Fibroblast of villous mesenchyme (primary cell): ENCODE measurements at regions not wholly inside any gene's neighbourhood (a gene's known extent, or its start where the extent isn't known, plus 50 kb on each side); places are given as distances from the start of the nearest gene placed in this dataset.

Source experiments
- DNase-seq: peaks from one replicate; pipeline ENCODE4 v3.0.0-alpha.2; 2010; ENCODE audit warnings: low read depth
- H3K4me3 ChIP-seq: 2 replicates; pipeline ENCODE4 v1.5.1; 2011; ENCODE audit warnings: low read depth, mild to moderate bottlenecking, low read length
- TF ChIP-seq, protein P1 (sequence below): IDR thresholded peaks from 2 replicates; pipeline ENCODE4 v1.5.1; 2012; ENCODE audit warnings: low read depth, mild to moderate bottlenecking, low read length; ENCODE audit not compliant: insufficient read depth

DNA sequence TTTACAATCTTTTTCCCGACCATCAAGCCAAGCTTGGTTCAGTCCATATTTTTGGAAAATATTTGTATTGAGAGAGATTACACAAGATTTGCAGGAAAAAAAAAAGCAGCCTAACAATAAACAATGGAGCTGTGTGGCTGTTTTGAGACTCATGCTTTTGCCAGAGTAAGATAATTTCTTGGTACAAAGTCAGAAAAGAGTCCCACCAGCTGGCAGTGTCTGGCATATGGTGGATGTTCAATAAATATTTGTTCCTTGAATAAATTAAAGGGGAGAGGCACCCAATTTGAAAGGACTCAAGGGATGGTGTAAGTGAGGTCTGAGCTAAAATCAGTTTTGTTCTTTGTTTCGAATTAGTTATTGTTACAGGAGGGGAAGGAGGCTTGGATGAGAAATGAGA is 78.1 kb upstream of the RPH3A start:
- TF ChIP-seq, protein P1, sequence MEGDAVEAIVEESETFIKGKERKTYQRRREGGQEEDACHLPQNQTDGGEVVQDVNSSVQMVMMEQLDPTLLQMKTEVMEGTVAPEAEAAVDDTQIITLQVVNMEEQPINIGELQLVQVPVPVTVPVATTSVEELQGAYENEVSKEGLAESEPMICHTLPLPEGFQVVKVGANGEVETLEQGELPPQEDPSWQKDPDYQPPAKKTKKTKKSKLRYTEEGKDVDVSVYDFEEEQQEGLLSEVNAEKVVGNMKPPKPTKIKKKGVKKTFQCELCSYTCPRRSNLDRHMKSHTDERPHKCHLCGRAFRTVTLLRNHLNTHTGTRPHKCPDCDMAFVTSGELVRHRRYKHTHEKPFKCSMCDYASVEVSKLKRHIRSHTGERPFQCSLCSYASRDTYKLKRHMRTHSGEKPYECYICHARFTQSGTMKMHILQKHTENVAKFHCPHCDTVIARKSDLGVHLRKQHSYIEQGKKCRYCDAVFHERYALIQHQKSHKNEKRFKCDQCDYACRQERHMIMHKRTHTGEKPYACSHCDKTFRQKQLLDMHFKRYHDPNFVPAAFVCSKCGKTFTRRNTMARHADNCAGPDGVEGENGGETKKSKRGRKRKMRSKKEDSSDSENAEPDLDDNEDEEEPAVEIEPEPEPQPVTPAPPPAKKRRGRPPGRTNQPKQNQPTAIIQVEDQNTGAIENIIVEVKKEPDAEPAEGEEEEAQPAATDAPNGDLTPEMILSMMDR = no peak
- DNase-seq = no peak
- H3K4me3 ChIP-seq = no peak overlapping the region

DNA sequence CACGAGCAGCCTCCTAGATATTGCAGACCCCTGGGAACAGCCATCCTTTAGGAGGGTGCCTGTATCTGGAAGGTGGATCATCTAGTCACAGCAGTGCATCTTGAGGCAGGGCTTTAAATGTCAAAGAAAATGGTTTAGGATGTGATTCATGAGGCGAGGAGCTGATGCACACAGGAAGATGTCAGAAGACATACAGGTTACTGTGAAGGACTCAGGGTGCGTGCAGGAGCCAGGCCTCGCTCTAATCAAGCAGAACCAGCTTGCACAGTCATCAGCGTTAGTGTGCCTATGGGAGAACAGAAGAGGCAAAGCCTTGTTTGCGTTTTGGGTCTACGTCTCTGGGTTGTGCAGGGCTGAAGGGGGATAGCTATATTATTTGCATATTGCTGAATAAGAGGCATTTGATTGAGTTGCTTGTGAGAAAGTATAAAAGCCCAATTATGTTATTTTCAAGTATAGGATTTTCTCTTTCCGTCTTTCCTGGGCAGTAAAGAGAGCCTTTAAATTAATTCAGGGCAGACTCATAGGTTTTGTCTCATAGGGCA is 77.3 kb upstream of the RPH3A start:
- no peak for DNase-seq
- TF ChIP-seq, protein P1 = no peak

DNA sequence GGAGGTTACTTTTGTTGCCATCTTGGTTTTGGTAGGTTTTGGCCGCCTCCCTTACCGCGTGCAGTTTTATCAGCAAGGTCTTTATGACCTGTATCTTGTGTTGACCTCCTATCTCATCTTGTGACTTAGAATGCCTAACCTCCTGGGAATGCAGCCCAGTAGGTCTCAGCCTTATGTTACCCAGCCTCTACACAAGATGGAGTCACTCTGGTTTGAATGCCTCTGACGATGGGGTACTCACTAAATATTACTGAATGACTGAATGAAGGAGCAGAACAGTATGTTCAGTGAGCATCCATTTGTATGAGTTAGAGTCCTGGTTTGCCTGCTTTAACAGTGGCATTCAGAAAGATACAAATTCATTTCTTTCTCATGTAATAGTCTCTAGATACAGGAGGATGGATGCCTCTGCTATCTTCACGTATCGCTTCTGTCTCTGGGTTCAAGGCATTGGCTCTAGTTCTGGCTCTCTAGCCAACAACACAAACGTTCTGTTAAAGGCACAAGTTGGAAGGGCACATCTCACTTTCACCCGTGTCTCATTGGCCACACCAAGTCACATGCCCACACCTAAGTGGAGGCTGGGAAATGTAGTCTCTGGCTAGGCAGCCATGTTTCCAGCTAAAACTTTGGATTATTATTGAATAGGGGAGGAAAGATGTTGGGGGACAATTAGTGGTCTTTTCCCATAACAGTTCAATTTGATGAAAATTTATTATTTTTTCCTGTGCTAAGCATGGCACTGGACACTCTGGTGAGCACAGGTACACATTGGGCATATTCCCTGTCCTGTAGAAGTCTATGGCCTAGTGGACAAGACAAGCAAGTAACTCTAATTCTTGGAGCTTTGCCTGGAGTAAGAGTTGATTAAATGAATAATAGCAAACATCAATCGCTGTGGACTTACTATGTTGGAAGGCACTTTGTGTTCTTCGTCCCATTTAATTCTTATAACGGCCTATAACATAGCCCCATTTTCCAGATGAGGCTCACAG is 75.2 kb upstream of the RPH3A start:
- peak; percentile 1 for DNase-seq
- TF ChIP-seq, protein P1 = no peak
- H3K4me3 ChIP-seq = no peak overlapping the region

More for the DNA sequence above, 77.3 kb upstream of the RPH3A start:
- no peak overlapping the region for H3K4me3 ChIP-seq

DNA sequence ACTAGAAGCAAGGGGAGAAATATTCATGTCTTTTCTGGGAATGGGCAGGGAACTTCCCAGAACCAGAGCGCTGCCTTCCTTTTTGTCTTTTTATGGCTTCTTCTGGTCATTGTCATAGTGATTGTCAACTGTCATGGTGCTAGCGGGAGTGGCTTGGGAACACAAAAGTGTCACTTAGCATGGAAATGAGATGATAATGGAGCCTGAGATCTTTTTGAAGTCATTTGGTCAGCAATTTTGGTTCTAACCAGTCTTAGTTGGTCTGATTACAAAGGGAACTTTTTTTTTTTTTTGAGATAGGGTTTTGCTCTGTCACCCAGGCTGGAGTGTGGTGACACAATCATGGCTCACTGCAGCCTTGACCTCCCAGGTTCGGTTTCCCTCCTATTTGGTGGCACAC is 62.7 kb upstream of the RPH3A start:
- DNase-seq = no peak
- TF ChIP-seq, protein P1 = no peak
- H3K4me3 ChIP-seq = no peak overlapping the region

DNA sequence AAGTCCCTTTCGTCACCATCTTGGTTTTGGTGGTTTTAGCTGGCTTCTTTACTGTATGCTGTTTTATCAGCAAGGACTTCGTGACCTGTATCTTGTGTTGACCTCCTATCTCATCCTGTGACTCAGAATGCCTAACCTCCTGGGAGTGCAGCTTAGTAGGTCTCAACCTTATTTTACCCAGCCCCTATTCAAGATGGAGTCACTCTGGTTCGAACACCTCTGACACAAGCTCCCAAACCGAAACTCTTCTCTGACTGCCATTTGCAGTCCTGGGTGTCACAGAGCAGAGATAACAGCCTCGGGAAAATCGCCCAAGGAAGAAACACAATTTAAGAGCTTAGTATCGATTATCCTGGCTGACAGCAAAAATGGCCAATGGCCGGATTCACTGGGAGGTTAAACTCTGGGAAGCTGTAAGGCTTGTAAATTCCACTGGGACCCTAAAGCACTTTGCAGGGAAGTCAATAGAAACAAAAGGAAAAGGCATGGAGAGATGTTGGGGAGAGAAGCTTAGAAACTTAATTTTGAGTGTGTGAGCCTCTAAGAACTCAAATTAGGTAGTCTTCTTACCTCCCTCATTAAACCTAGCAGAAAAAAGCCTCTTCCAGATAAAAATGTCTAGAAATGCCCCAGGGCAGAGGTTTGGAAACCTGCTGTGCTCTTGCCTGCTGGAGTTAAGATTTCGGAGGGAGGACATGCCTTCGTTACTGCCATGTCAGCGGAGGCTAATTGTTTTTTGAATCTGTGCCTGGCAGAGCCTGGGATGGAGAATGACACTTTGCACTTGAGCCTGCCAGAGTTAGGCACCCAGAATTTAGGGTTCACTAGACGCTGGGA is 56.5 kb upstream of the RPH3A start:
- TF ChIP-seq, protein P1 = no peak
- DNase-seq = no peak

DNA sequence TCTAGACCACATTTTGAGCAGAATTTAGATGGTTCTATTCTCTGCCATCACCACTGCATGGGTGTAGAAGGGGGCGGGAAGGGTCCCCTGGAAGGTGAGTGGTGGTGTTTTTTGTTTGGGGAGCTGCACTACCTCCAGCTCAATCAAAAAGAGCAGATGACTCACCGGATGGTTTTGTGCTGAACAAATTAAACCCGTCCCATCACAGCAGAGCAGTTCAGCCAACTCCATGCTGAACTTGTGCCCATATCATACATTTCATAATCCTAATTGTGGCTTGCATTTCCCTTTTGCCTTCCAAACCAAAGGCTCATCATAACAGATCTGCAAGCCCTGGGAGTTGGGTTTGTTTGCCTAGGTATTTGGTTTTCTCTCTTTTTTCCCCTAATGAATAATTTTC is 53.0 kb upstream of the RPH3A start:
- TF ChIP-seq, protein P1 = no peak
- no peak for DNase-seq
- no peak overlapping the region for H3K4me3 ChIP-seq

More for the DNA sequence above, 56.5 kb upstream of the RPH3A start:
- no peak overlapping the region for H3K4me3 ChIP-seq
